ENCODE measurements at regions not wholly inside any gene's neighbourhood (a gene's known extent, or its start where the extent isn't known, plus 50 kb on each side); places are given as distances from the start of the nearest gene placed in this dataset.

GRCh38 chr22:48253136-48253535 is 1490.7 kb downstream of the TBC1D22A start:
- H3K36me3 ChIP-seq (ENCODE audit: low read length), result no peaks in the 10 kb centered on the region
- H3K27ac ChIP-seq (ENCODE audit: low read depth, low read length), result no peak overlapping the region
- no peak overlapping the region for H2AFZ ChIP-seq (ENCODE audit: low read depth, low read length, severe bottlenecking)
- no peak for TF ChIP-seq CTCF (IDR thresholded peaks at IDR 0.05; ENCODE audit: insufficient read depth, low read length, poor library complexity, severe bottlenecking)
- TF ChIP-seq EZH2phosphoT487 (conservative IDR thresholded peaks at IDR 0.05; ENCODE audit: low read length), result no peak
- H3F3A ChIP-seq (ENCODE audit: insufficient read depth), result no peaks in the 10 kb centered on the region
- H3K9ac ChIP-seq (ENCODE audit: low read length), result no peak overlapping the region
- H3K9me3 ChIP-seq (ENCODE audit: insufficient read depth, low read length), result no peaks in the 10 kb centered on the region
- no peak overlapping the region for H3K4me3 ChIP-seq (ENCODE audit: insufficient read depth, low read length, poor library complexity, severe bottlenecking)
- H3K4me2 ChIP-seq (ENCODE audit: low read depth, low read length, poor library complexity, severe bottlenecking), result no peak overlapping the region
- no peaks in the 10 kb centered on the region for H3K9me2 ChIP-seq (replicated peaks; ENCODE audit: insufficient read depth, low read length)
- no peaks in the 10 kb centered on the region for H3K79me2 ChIP-seq (ENCODE audit: insufficient read depth, low read length)
- no peaks in the 10 kb centered on the region for H4K20me1 ChIP-seq (ENCODE audit: low read depth, low read length)
- no peaks in the 10 kb centered on the region for H3K27me3 ChIP-seq (ENCODE audit: low read length)

- no peak overlapping the region for H2AFZ ChIP-seq (ENCODE audit: low read depth, low read length, severe bottlenecking)
- H3K4me3 ChIP-seq (ENCODE audit: insufficient read depth, low read length, poor library complexity, severe bottlenecking), result no peak overlapping the region
- no peak overlapping the region for H3K27ac ChIP-seq (ENCODE audit: low read depth, low read length)
- TF ChIP-seq CTCF (IDR thresholded peaks at IDR 0.05; ENCODE audit: insufficient read depth, low read length, poor library complexity, severe bottlenecking), result no peak
- TF ChIP-seq EZH2phosphoT487 (conservative IDR thresholded peaks at IDR 0.05; ENCODE audit: low read length), result no peak
- H3F3A ChIP-seq (ENCODE audit: insufficient read depth), result no peaks in the 10 kb centered on the region
- no peaks in the 10 kb centered on the region for H4K20me1 ChIP-seq (ENCODE audit: low read depth, low read length)
- no peaks in the 10 kb centered on the region for H3K27me3 ChIP-seq (ENCODE audit: low read length)
- H3K9ac ChIP-seq (ENCODE audit: low read length), result no peak overlapping the region
- no peaks in the 10 kb centered on the region for H3K9me3 ChIP-seq (ENCODE audit: insufficient read depth, low read length)
- H3K9me2 ChIP-seq (replicated peaks; ENCODE audit: insufficient read depth, low read length), result no peaks in the 10 kb centered on the region
- no peak overlapping the region for H3K4me2 ChIP-seq (ENCODE audit: low read depth, low read length, poor library complexity, severe bottlenecking)
- no peaks in the 10 kb centered on the region for H3K36me3 ChIP-seq (ENCODE audit: low read length)
- H3K79me2 ChIP-seq (ENCODE audit: insufficient read depth, low read length), result no peaks in the 10 kb centered on the region
These were observed 1489.2 kb downstream of the TBC1D22A start for GRCh38 chr22:48251629-48252028.

- no peak overlapping the region for H3K4me2 ChIP-seq (ENCODE audit: low read depth, low read length, poor library complexity, severe bottlenecking)
- no peaks in the 10 kb centered on the region for H3K9me3 ChIP-seq (ENCODE audit: insufficient read depth, low read length)
- H3K79me2 ChIP-seq (ENCODE audit: insufficient read depth, low read length), result no peaks in the 10 kb centered on the region
- no peak overlapping the region for H3K27ac ChIP-seq (ENCODE audit: low read depth, low read length)
- no peaks in the 10 kb centered on the region for H3K9me2 ChIP-seq (replicated peaks; ENCODE audit: insufficient read depth, low read length)
- H3K4me3 ChIP-seq (ENCODE audit: insufficient read depth, low read length, poor library complexity, severe bottlenecking), result no peak overlapping the region
- H3K27me3 ChIP-seq (ENCODE audit: low read length), result no peaks in the 10 kb centered on the region
- no peak overlapping the region for H2AFZ ChIP-seq (ENCODE audit: low read depth, low read length, severe bottlenecking)
- no peaks in the 10 kb centered on the region for H3K36me3 ChIP-seq (ENCODE audit: low read length)
- no peak overlapping the region for H3K9ac ChIP-seq (ENCODE audit: low read length)
- no peak for TF ChIP-seq CTCF (IDR thresholded peaks at IDR 0.05; ENCODE audit: insufficient read depth, low read length, poor library complexity, severe bottlenecking)
- TF ChIP-seq EZH2phosphoT487 (conservative IDR thresholded peaks at IDR 0.05; ENCODE audit: low read length), result no peak
- no peaks in the 10 kb centered on the region for H3F3A ChIP-seq (ENCODE audit: insufficient read depth)
- no peaks in the 10 kb centered on the region for H4K20me1 ChIP-seq (ENCODE audit: low read depth, low read length)
These were observed 1488.6 kb downstream of the TBC1D22A start for GRCh38 chr22:48250937-48251530.
